Activated CD4-positive, alpha-beta T cell treated with anti-CD3 and anti-CD28 coated beads, Interleukin-2, amount 10 ng/mL, durations not matched to agents 24 days and 14 days (primary cell): ENCODE measurements at regions not wholly inside any gene's neighbourhood (a gene's known extent, or its start where the extent isn't known, plus 50 kb on each side); places are given as distances from the start of the nearest gene placed in this dataset.

ENCODE experiments used
- DNase-seq: peaks from one replicate; pipeline ENCODE4 v3.0.0; 2022
- H3K27ac Mint-ChIP-seq: one replicate; pipeline ENCODE4 v1.8.0; 2022; ENCODE audit warnings: mild to moderate bottlenecking, mixed read lengths
- H3K27me3 Mint-ChIP-seq: one replicate; pipeline ENCODE4 v1.8.0; 2022; ENCODE audit warnings: mixed read lengths
- H3K36me3 Mint-ChIP-seq: one replicate; pipeline ENCODE4 v1.8.0; 2022; ENCODE audit warnings: low read depth, mild to moderate bottlenecking, mixed read lengths
- H3K4me1 Mint-ChIP-seq: one replicate; pipeline ENCODE4 v1.8.0; 2021; ENCODE audit warnings: mixed read lengths
- H3K4me3 Mint-ChIP-seq: one replicate; pipeline ENCODE4 v1.8.0; 2022; ENCODE audit warnings: mild to moderate bottlenecking, moderate library complexity, mixed read lengths
- H3K9me3 Mint-ChIP-seq: one replicate; pipeline ENCODE4 v1.8.0; 2021; ENCODE audit warnings: mixed read lengths
- intact Hi-C: fragments of 100-400 bp; cut with micrococcal nuclease; formaldehyde crosslinking; loops from one replicate; pipeline ENCODE4 v1.15.1; 2023

DNA sequence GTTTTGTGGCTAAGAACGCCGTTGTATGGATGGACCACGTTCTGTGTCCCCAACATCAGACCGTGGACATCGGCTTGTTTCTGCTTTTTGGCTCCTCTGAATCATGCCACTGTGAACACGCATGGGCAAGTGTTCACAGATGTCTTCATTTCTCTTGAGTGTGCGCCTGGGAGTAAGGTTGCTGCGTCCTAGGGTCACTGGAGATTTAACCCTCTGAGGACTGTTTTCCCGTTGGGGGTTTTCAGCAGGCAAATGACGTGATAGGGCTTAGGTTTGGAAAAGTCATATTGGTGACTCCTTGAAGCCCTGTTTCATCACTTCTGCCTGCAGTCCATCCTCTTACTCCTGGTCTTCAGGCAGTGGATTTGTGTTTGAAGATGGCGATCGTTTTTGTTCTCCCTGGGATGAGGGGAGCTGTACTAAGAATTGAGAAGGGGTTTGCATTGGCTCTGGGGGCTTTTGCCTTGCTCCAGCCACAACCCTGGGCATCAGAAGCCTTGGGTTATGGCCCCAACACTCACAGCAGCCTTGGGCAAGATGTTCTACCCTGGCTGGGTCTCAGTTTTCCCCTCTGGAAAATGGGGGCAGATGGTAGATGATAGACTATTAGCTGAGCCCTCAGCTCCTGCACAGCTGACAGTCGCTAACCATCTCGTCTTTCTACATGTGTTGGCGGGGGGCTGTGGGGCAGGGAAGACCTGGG lies 67.2 kb upstream of the CIBAR2 start:
- peaks cover 4% of the 10 kb centered on the region for H3K27me3 Mint-ChIP-seq
- no peak for DNase-seq
- intact Hi-C loops, result no loop called here
- no peaks in the 10 kb centered on the region for H3K4me1 Mint-ChIP-seq
- no peak overlapping the region for H3K4me3 Mint-ChIP-seq
- H3K36me3 Mint-ChIP-seq, result peaks cover 1% of the 10 kb centered on the region
- no peak overlapping the region for H3K27ac Mint-ChIP-seq
- peaks cover 10% of the 10 kb centered on the region for H3K9me3 Mint-ChIP-seq

DNA sequence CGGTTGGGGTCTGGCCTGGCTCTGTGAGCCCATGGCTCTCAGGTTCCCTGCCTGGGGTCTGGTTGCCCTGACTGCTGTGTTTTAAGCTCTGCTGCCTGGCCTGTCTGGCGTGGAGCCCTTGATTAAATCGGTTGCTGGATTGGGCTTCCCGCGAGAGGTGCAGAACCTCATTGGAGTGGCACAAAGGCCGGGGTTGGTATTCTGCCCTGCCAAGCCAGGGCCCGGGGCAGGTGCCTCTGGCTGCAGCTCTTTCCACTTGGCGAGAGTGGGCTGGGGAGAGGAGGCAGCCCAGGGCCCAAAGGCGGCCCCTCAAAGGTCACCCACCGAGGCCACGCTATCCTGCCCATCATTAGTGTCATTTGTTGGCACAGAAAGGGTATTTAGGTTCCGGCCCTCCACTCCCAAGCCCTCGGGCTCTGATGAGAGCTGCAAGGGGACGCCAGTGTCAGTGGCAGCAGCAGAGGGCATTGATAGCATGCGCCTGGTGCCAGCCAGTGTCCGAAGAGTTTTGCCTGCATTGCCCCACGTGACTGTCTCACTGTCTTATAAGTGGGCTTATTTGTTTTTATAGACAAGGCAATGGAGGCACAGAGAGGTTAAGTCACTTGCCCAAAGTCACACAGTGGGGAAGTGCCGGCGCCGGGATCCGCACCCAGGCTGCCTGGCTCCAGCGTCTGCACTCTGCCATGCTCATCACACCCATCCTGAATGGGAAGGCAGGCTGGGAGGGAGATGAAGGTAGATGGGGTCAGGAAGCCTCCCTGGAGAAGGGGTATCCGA lies 68.0 kb upstream of the CIBAR2 start:
- intact Hi-C loops, result no loop called here
- DNase-seq, result no peak
- Mint-ChIP-seq H3K9me3 (peaks cover 15% of the 10 kb centered on the region), H3K27ac (no peak overlapping the region), H3K4me1 (no peaks in the 10 kb centered on the region), H3K4me3 (no peak overlapping the region), H3K27me3 (peaks cover 2% of the 10 kb centered on the region), H3K36me3 (peaks cover 4% of the 10 kb centered on the region)

GRCh38 chr16:85180827-85181738 lies 68.8 kb upstream of the CIBAR2 start:
- Mint-ChIP-seq H3K36me3 (peaks cover 4% of the 10 kb centered on the region), H3K27ac (no peak overlapping the region), H3K4me3 (no peak overlapping the region), H3K27me3 (peaks cover 2% of the 10 kb centered on the region), H3K9me3 (peaks cover 15% of the 10 kb centered on the region), H3K4me1 (no peaks in the 10 kb centered on the region)
- no peak for DNase-seq
- intact Hi-C loops, result no loop called here

- Mint-ChIP-seq H3K36me3 (peaks cover 4% of the 10 kb centered on the region), H3K27ac (no peak overlapping the region), H3K4me3 (no peak overlapping the region), H3K9me3 (peaks cover 15% of the 10 kb centered on the region), H3K4me1 (no peaks in the 10 kb centered on the region), H3K27me3 (no peaks in the 10 kb centered on the region)
- DNase-seq, result no peak
- intact Hi-C loops, result no loop called here
Measured at GRCh38 chr16:85181739-85182129, 69.5 kb upstream of the CIBAR2 start.

GRCh38 chr16:85182286-85182685 lies 70.0 kb upstream of the CIBAR2 start:
- H3K27ac Mint-ChIP-seq, result no peak overlapping the region
- no peaks in the 10 kb centered on the region for H3K27me3 Mint-ChIP-seq
- intact Hi-C loops, result no loop called here
- H3K9me3 Mint-ChIP-seq, result peaks cover 15% of the 10 kb centered on the region
- peaks cover 4% of the 10 kb centered on the region for H3K36me3 Mint-ChIP-seq
- no peak for DNase-seq
- H3K4me3 Mint-ChIP-seq, result no peak overlapping the region
- H3K4me1 Mint-ChIP-seq, result no peaks in the 10 kb centered on the region

- intact Hi-C loops, result no loop called here
- peaks cover 4% of the 10 kb centered on the region for H3K36me3 Mint-ChIP-seq
- no peak overlapping the region for H3K4me3 Mint-ChIP-seq
- H3K4me1 Mint-ChIP-seq, result no peaks in the 10 kb centered on the region
- no peaks in the 10 kb centered on the region for H3K27me3 Mint-ChIP-seq
- no peak overlapping the region for H3K27ac Mint-ChIP-seq
- H3K9me3 Mint-ChIP-seq, result peaks cover 15% of the 10 kb centered on the region
- DNase-seq, result no peak
Measured at GRCh38 chr16:85182774-85183173, 70.5 kb upstream of the CIBAR2 start.

DNA sequence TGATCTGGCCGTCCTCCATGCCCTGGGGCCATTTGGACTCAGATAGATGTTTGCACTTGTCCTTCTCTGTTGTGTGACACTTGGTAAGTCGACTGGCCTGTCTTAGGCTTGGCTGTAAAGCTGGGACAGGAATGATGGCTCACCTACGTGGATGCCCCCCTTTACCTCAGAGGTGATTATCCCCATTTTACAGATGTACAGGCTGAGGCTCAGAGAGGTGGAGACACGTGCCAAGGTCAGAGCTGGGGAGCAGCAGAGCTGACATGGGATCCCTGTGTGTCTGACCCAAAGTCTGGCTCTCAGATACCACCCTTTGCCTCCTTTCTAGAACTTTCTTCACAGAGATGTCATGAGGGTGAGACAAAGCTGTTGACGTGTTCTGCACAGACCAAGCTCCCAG lies 71.3 kb upstream of the CIBAR2 start:
- H3K36me3 Mint-ChIP-seq, result peaks cover 4% of the 10 kb centered on the region
- peaks cover 2% of the 10 kb centered on the region for H3K27me3 Mint-ChIP-seq
- intact Hi-C loops, result no loop called here
- H3K4me3 Mint-ChIP-seq, result no peak overlapping the region
- H3K9me3 Mint-ChIP-seq, result peaks cover 15% of the 10 kb centered on the region
- no peak for DNase-seq
- no peak overlapping the region for H3K27ac Mint-ChIP-seq
- no peaks in the 10 kb centered on the region for H3K4me1 Mint-ChIP-seq

GRCh38 chr16:85184404-85184803 lies 72.1 kb upstream of the CIBAR2 start:
- Mint-ChIP-seq H3K4me3 (no peak overlapping the region), H3K4me1 (no peaks in the 10 kb centered on the region), H3K27ac (no peak overlapping the region), H3K9me3 (peaks cover 15% of the 10 kb centered on the region), H3K27me3 (peaks cover 6% of the 10 kb centered on the region), H3K36me3 (peaks cover 4% of the 10 kb centered on the region)
- intact Hi-C loops, result no loop called here
- DNase-seq, result no peak

DNA sequence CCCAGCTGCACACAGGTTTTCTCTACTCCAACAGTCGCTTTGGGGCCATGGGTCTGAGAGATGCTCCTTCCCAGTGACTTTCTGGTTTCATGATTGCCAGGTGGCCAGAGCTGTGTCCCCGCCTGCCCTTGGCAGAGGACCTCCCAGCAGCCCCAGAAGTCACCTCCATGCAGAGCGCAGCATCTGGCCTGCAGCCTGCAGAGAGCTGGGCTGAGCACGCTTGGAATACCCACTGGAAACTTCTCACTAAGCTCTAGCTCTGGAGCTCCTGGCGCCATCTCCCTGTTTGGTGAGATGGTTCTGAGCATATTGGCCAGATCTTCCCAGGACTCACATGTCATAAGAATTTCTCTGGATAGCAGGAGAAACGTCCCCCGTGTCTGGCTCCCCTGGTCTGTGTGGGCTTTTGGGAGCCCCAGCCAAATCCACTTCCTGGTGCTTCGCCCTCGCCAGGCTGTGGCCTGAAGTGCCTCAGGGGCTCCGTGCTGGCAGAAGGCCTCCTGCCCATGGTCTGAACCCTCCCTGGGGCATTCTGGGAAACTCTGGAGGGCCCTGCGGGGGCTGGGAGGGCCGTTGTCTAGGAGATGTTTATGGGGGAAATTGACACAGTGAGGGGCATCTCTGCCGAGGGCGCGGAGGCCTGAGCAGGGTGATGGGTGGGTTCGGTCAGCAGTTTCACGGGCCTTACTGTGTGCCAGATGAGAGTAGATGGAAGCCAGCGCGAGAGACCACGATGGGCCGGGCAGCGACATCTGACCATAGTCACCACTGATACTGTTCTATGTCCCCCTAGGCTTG lies 73.2 kb upstream of the CIBAR2 start:
- Mint-ChIP-seq H3K36me3 (peaks cover 4% of the 10 kb centered on the region), H3K4me3 (no peak overlapping the region), H3K27me3 (peaks cover 11% of the 10 kb centered on the region), H3K4me1 (no peaks in the 10 kb centered on the region), H3K27ac (no peak overlapping the region), H3K9me3 (peaks cover 15% of the 10 kb centered on the region)
- intact Hi-C loops, result no loop called here
- DNase-seq, result no peak

GRCh38 chr16:85187002-85187401 lies 74.7 kb upstream of the CIBAR2 start:
- no peak for DNase-seq
- H3K4me1 Mint-ChIP-seq, result no peaks in the 10 kb centered on the region
- H3K9me3 Mint-ChIP-seq, result peaks cover 15% of the 10 kb centered on the region
- peaks cover 4% of the 10 kb centered on the region for H3K36me3 Mint-ChIP-seq
- intact Hi-C loops, result no loop called here
- H3K27me3 Mint-ChIP-seq, result peaks cover 13% of the 10 kb centered on the region
- no peak overlapping the region for H3K27ac Mint-ChIP-seq
- H3K4me3 Mint-ChIP-seq, result no peak overlapping the region

GRCh38 chr16:85187447-85187846 lies 75.2 kb upstream of the CIBAR2 start:
- DNase-seq, result no peak
- Mint-ChIP-seq H3K4me3 (no peak overlapping the region), H3K4me1 (no peaks in the 10 kb centered on the region), H3K36me3 (peaks cover 4% of the 10 kb centered on the region), H3K27ac (no peak overlapping the region), H3K9me3 (peaks cover 15% of the 10 kb centered on the region), H3K27me3 (peaks cover 13% of the 10 kb centered on the region)
- intact Hi-C loops, result no loop called here

DNA sequence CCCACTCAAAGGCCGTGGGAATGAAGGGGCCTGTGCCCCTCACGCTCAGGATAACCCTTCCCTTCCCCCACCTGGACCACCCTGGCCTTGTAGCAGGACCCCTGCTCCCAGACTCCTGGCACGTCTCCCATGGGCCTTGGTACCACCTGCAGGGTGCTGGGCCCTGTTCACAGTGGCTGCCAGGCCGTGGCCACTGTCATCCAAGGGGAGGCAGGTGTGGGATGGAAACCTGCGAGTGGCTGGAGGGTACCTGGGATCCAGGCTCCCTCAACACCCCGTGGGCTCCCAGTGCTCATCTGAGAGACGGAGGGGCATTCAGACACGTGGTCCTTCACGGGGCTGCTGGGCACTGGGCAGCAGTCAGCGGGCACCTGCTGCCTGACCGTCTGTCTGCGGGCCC lies 75.6 kb upstream of the CIBAR2 start:
- Mint-ChIP-seq H3K4me3 (no peak overlapping the region), H3K4me1 (no peaks in the 10 kb centered on the region), H3K27me3 (peaks cover 13% of the 10 kb centered on the region), H3K9me3 (peaks cover 14% of the 10 kb centered on the region), H3K36me3 (peaks cover 4% of the 10 kb centered on the region), H3K27ac (no peak overlapping the region)
- intact Hi-C loops, result no loop called here
- DNase-seq, result no peak

DNA sequence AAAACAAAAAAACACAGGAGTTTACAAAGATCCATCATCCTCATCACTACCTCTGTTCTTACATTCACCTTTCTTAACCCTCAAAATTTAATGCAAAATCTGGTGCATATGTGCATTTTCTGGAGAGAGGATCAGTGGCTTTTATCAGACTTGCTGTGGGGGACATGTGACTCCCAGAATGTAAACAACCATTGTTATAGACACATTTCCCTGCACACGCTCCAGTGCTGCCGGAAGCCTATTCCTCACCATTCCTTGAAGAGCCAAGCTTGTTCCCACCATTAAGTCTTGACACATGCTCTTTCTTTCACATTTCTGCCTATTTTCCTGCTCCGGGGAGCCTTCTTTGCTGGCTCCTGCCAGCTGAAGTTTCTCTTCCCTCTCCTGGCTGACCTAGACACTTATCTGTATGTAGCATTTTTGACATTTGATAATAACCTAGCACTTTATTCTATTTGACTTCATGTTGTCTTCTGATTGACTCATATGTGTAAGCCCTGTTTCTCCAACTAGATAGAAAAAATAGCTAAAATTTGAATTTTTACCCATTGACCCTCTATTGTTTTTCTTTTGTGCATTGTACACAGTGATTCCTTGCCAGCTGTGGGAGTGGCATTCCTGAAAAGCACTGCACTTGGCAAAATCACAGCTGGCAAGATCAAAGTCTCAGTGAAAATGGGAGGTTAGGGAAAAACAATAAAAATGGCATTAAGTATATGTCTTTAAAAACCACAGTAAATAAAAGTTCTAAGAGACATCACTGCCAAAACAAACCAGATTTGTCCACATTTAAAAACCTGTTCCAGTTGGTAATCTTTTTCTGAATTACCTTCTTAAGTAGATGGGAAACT lies 76.8 kb upstream of the CIBAR2 start:
- H3K4me1 Mint-ChIP-seq, result no peaks in the 10 kb centered on the region
- peaks cover 4% of the 10 kb centered on the region for H3K36me3 Mint-ChIP-seq
- no peak overlapping the region for H3K27ac Mint-ChIP-seq
- DNase-seq, result no peak
- H3K4me3 Mint-ChIP-seq, result no peak overlapping the region
- H3K27me3 Mint-ChIP-seq, result peaks cover 13% of the 10 kb centered on the region
- intact Hi-C loops, result no loop called here
- H3K9me3 Mint-ChIP-seq, result peaks cover 6% of the 10 kb centered on the region
